BJ (cell line): ENCODE measurements at regions not wholly inside any gene's neighbourhood (a gene's known extent, or its start where the extent isn't known, plus 50 kb on each side); places are given as distances from the start of the nearest gene placed in this dataset.
"Not testable (repeated sequence)": the region's sequence is repeated elsewhere in the genome, so short reads cannot be mapped to it uniquely, and the experiment has no call there.

Experiments used
- CTCF ChIA-PET: fragments of 350-600 bp; formaldehyde crosslinking; extraction: SDS; loops from one replicate; lab custom pipeline; 2021; ENCODE audit warnings: antibody characterized with exemption, inconsistent platforms; lab: Yijun Ruan, JAX
- POLR2A ChIA-PET: fragments of 300-600 bp; sonication (Branson Sonifier 250); formaldehyde crosslinking; extraction: SDS; loops from one replicate; lab custom pipeline; 2021; ENCODE audit warnings: antibody characterized with exemption; lab: Charles Lee
- DNase-seq: peaks from one replicate; pipeline ENCODE4 v3.0.0-alpha.2; 2011; ENCODE audit warnings: low read depth
- H3K27me3 ChIP-seq: 2 replicates; pipeline ENCODE4 v1.6.0; 2011; ENCODE audit warnings: low read length; ENCODE audit not compliant: control insufficient read depth, insufficient read depth
- H3K36me3 ChIP-seq: 2 replicates; pipeline ENCODE4 v1.5.1; 2011; ENCODE audit warnings: low read length; ENCODE audit not compliant: control insufficient read depth, insufficient read depth
- H3K4me3 ChIP-seq: 2 replicates; pipeline ENCODE4 v1.5.1; 2011; ENCODE audit warnings: low read depth, mild to moderate bottlenecking, control low read depth, low read length
- CTCF ChIP-seq: IDR thresholded peaks from 2 replicates; pipeline ENCODE4 v1.5.1; 2011; ENCODE audit warnings: low read depth, mild to moderate bottlenecking, control low read depth, inconsistent platforms, low read length, moderate library complexity; ENCODE audit not compliant: insufficient read depth

GRCh38 chr6:85752602-85753001, 109.9 kb upstream of the SYNCRIP start:
- Histone ChIP-seq H3K27me3 (no peaks in the 10 kb centered on the region), H3K36me3 (no peaks in the 10 kb centered on the region), H3K4me3 (no peak overlapping the region)
- no peak for DNase-seq
- POLR2A ChIA-PET = no interaction called here
- TF ChIP-seq CTCF = no peak
- CTCF ChIA-PET = no interaction called here

- no peaks in the 10 kb centered on the region for H3K27me3 ChIP-seq
- H3K4me3 ChIP-seq = no peak overlapping the region
- ChIA-PET POLR2A (no interaction called here), CTCF (interaction anchor here (0.5 kb wide), 1 partner anchor 12 kb away, joined by 3 read pairs; no protein-coding TSS in a partner anchor)
- DNase-seq = no peak
- no peaks in the 10 kb centered on the region for H3K36me3 ChIP-seq
- TF ChIP-seq CTCF = no peak
These were observed 108.8 kb upstream of the SYNCRIP start for GRCh38 chr6:85751374-85752055.

GRCh38 chr6:85750146-85750545, 107.5 kb upstream of the SYNCRIP start:
- H3K27me3 ChIP-seq, CTCF ChIA-PET, H3K36me3 ChIP-seq, DNase-seq, POLR2A ChIA-PET, H3K4me3 ChIP-seq: not testable (repeated sequence)

GRCh38 chr6:85749236-85749635, 106.5 kb upstream of the SYNCRIP start:
- CTCF ChIA-PET = no interaction called here
- Histone ChIP-seq H3K36me3 (no peaks in the 10 kb centered on the region), H3K27me3 (no peaks in the 10 kb centered on the region), H3K4me3 (no peak overlapping the region)
- POLR2A ChIA-PET = no interaction called here
- no peak for TF ChIP-seq CTCF
- no peak for DNase-seq

- CTCF ChIA-PET = no interaction called here
- Histone ChIP-seq H3K27me3 (no peaks in the 10 kb centered on the region), H3K4me3 (no peak overlapping the region), H3K36me3 (no peaks in the 10 kb centered on the region)
- POLR2A ChIA-PET = no interaction called here
- DNase-seq = peak; percentile 11
- TF ChIP-seq CTCF = no peak
These were observed 105.0 kb upstream of the SYNCRIP start for GRCh38 chr6:85747666-85748065.

- Histone ChIP-seq H3K36me3 (no peaks in the 10 kb centered on the region), H3K4me3 (no peak overlapping the region), H3K27me3 (no peaks in the 10 kb centered on the region)
- TF ChIP-seq CTCF = no peak
- POLR2A ChIA-PET = no interaction called here
- CTCF ChIA-PET = interaction anchor here (1.5 kb wide), 1 partner anchor 8 kb away, joined by 4 read pairs; no protein-coding TSS in a partner anchor
- peak; percentile 6 for DNase-seq
These were observed 104.4 kb upstream of the SYNCRIP start for GRCh38 chr6:85747093-85747492.
